8988T (cell line): ENCODE measurements at regions not wholly inside any gene's neighbourhood (a gene's known extent, or its start where the extent isn't known, plus 50 kb on each side); places are given as distances from the start of the nearest gene placed in this dataset.
"Not testable (repeated sequence)": the region's sequence is repeated elsewhere in the genome, so short reads cannot be mapped to it uniquely, and the experiment has no call there.

Experiments used
- DNase-seq: peaks from one replicate; pipeline ENCODE4 v3.0.0; 2011

GRCh38 chr11:81245791-81246190 lies 1487.9 kb downstream of the FAM181B start:
- DNase-seq: no peak

GRCh38 chr11:81241672-81242275 lies 1491.9 kb downstream of the FAM181B start:
- DNase-seq: no peak

- DNase-seq: no peak
These were observed 1496.5 kb downstream of the FAM181B start for GRCh38 chr11:81237139-81237538.

- not testable (repeated sequence) for DNase-seq
These were observed 1506.3 kb downstream of the FAM181B start for GRCh38 chr11:81227409-81227808.

GRCh38 chr11:81224396-81224795 lies 1509.3 kb downstream of the FAM181B start:
- DNase-seq: no peak

GRCh38 chr11:81222491-81222890 lies 1511.2 kb downstream of the FAM181B start:
- DNase-seq: no peak

GRCh38 chr11:81220146-81220895 lies 1513.3 kb downstream of the FAM181B start:
- no peak for DNase-seq

GRCh38 chr11:81219661-81220060 lies 1514.0 kb downstream of the FAM181B start:
- DNase-seq: no peak

GRCh38 chr11:81218440-81218839 lies 1515.2 kb downstream of the FAM181B start:
- DNase-seq: no peak

- DNase-seq: no peak
These were observed 1522.6 kb downstream of the FAM181B start for GRCh38 chr11:81211050-81211449.

- DNase-seq: no peak
These were observed 1526.1 kb downstream of the FAM181B start for GRCh38 chr11:81207421-81208054.

GRCh38 chr11:81203876-81204275 lies 1529.8 kb downstream of the FAM181B start:
- DNase-seq: no peak

GRCh38 chr11:81197396-81197795 lies 1536.3 kb downstream of the FAM181B start:
- no peak for DNase-seq

- DNase-seq: no peak
These were observed 1541.1 kb downstream of the FAM181B start for GRCh38 chr11:81192516-81192915.

- no peak for DNase-seq
These were observed 1543.1 kb downstream of the FAM181B start for GRCh38 chr11:81190546-81190945.

GRCh38 chr11:81187033-81187432 lies 1546.6 kb downstream of the FAM181B start:
- DNase-seq: not testable (repeated sequence)

GRCh38 chr11:81174646-81175330 lies 1558.9 kb downstream of the FAM181B start:
- no peak for DNase-seq

- DNase-seq: no peak
These were observed 1568.5 kb downstream of the FAM181B start for GRCh38 chr11:81165164-81165563.

GRCh38 chr11:81159900-81160299 lies 1573.8 kb downstream of the FAM181B start:
- DNase-seq: no peak

- DNase-seq: no peak
These were observed 1598.1 kb downstream of the FAM181B start for GRCh38 chr11:81135570-81135969.

GRCh38 chr11:81129618-81130017 lies 1604.0 kb downstream of the FAM181B start:
- no peak for DNase-seq

- no peak for DNase-seq
These were observed 1620.9 kb downstream of the FAM181B start for GRCh38 chr11:81112718-81113117.

- DNase-seq: no peak
These were observed 1629.6 kb downstream of the FAM181B start for GRCh38 chr11:81104051-81104450.

- no peak for DNase-seq
These were observed 1635.2 kb downstream of the FAM181B start for GRCh38 chr11:81098471-81098870.
